ENCODE measurements at regions not wholly inside any gene's neighbourhood (a gene's known extent, or its start where the extent isn't known, plus 50 kb on each side); places are given as distances from the start of the nearest gene placed in this dataset.

GRCh38 chr7:51455086-51455485, 138.5 kb upstream of the COBL start:
- H3K36me3 ChIP-seq (replicated peaks in 1 of 2; ENCODE audit: insufficient read depth in 1 of 2, low read depth in 2 of 2) = no peaks in the 10 kb centered on the region
- DNase-seq = no peak
- TF ChIP-seq POLR2A (IDR thresholded peaks at IDR 0.05) (no peak), CTCF (IDR thresholded peaks at IDR 0.05) (no peak)
- no peaks in the 10 kb centered on the region for H3K9me3 ChIP-seq
- intact Hi-C loops (cut with DNase I) = no loop called here
- H3K27ac ChIP-seq = no peak overlapping the region
- peaks cover 0 to 3% of the 10 kb centered on the region in 2 donors for H3K27me3 ChIP-seq
- WGBS, 2 donors = 46 to 92% methylated on average over 3 of the region's 3 CpGs
- H3K4me1 ChIP-seq = no peaks in the 10 kb centered on the region
- H3K4me3 ChIP-seq = no peak overlapping the region
- no peak for ATAC-seq

GRCh38 chr7:51452694-51453093, 136.1 kb upstream of the COBL start:
- Histone ChIP-seq H3K27me3 (no peaks in the 10 kb centered on the region), H3K27ac (no peak overlapping the region), H3K36me3 (replicated peaks in 1 of 2; ENCODE audit: insufficient read depth in 1 of 2, low read depth in 2 of 2) (no peaks in the 10 kb centered on the region), H3K4me3 (no peak overlapping the region), H3K9me3 (no peaks in the 10 kb centered on the region), H3K4me1 (no peaks in the 10 kb centered on the region)
- intact Hi-C loops (cut with DNase I) = no loop called here
- ATAC-seq (no peak), DNase-seq (no peak)
- no peak for TF ChIP-seq POLR2A (IDR thresholded peaks at IDR 0.05)
- no peak for TF ChIP-seq CTCF (IDR thresholded peaks at IDR 0.05)
- WGBS, 2 donors = 79 to 86% methylated on average over 1 of the region's 1 CpG

GRCh38 chr7:51451751-51452476, 135.3 kb upstream of the COBL start:
- TF ChIP-seq CTCF (IDR thresholded peaks at IDR 0.05) (no peak), POLR2A (IDR thresholded peaks at IDR 0.05) (no peak)
- Histone ChIP-seq H3K27me3 (no peaks in the 10 kb centered on the region), H3K4me1 (no peaks in the 10 kb centered on the region), H3K9me3 (no peaks in the 10 kb centered on the region), H3K27ac (no peak overlapping the region), H3K36me3 (replicated peaks in 1 of 2; ENCODE audit: insufficient read depth in 1 of 2, low read depth in 2 of 2) (no peaks in the 10 kb centered on the region), H3K4me3 (no peak overlapping the region)
- 43 to 44% methylated on average over 8 to 10 of the region's 10 CpGs for WGBS, 2 donors
- DNase-seq (no peak), ATAC-seq (no peak)
- intact Hi-C loops (cut with DNase I) = no loop called here

GRCh38 chr7:51450541-51450940, 133.9 kb upstream of the COBL start:
- intact Hi-C loops (cut with DNase I) = no loop called here
- Histone ChIP-seq H3K9me3 (no peaks in the 10 kb centered on the region), H3K27ac (no peak overlapping the region), H3K36me3 (replicated peaks in 1 of 2; ENCODE audit: insufficient read depth in 1 of 2, low read depth in 2 of 2) (no peaks in the 10 kb centered on the region), H3K27me3 (no peaks in the 10 kb centered on the region), H3K4me1 (no peaks in the 10 kb centered on the region), H3K4me3 (no peak overlapping the region)
- ATAC-seq (no peak), DNase-seq (no peak)
- TF ChIP-seq CTCF (IDR thresholded peaks at IDR 0.05) (no peak), POLR2A (IDR thresholded peaks at IDR 0.05) (no peak)
- 75 to 89% methylated on average over 6 of the region's 6 CpGs for WGBS, 2 donors

GRCh38 chr7:51446785-51447184, 130.2 kb upstream of the COBL start:
- intact Hi-C loops (cut with DNase I) = no loop called here
- H3K36me3 ChIP-seq (replicated peaks in 1 of 2; ENCODE audit: insufficient read depth in 1 of 2, low read depth in 2 of 2) = no peaks in the 10 kb centered on the region
- no peaks in the 10 kb centered on the region for H3K27me3 ChIP-seq
- H3K4me3 ChIP-seq = no peak overlapping the region
- no peak for ATAC-seq
- TF ChIP-seq CTCF (IDR thresholded peaks at IDR 0.05) (no peak), POLR2A (IDR thresholded peaks at IDR 0.05) (no peak)
- DNase-seq = no peak
- H3K27ac ChIP-seq = no peak overlapping the region
- no peaks in the 10 kb centered on the region for H3K9me3 ChIP-seq
- 46 to 48% methylated on average over 5 of the region's 5 CpGs for WGBS, 2 donors
- no peaks in the 10 kb centered on the region for H3K4me1 ChIP-seq

Data from body of pancreas (tissue), 4 donors.